ENCODE measurements at regions not wholly inside any gene's neighbourhood (a gene's known extent, or its start where the extent isn't known, plus 50 kb on each side); places are given as distances from the start of the nearest gene placed in this dataset.

DNA sequence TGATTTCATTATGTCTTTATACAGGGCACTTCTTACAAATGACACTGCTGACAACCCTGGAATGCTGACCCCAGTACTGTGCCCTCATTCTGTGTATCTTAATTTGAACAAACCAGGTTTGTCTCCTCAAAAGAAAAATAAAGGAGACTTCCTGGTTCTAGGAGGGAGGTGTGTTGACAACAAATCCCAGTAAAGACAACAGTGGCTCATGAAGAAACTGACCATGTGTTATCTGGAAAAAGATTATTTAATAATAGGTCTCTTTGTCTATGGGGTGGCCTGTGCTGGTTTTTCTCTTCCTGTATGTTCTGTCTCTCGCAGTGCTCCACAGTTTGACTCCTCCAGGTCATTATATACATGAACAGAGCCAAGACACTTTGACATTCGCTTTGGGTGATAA lies 454.6 kb downstream of the LMO4 start:
- TF ChIP-seq, protein P1, sequence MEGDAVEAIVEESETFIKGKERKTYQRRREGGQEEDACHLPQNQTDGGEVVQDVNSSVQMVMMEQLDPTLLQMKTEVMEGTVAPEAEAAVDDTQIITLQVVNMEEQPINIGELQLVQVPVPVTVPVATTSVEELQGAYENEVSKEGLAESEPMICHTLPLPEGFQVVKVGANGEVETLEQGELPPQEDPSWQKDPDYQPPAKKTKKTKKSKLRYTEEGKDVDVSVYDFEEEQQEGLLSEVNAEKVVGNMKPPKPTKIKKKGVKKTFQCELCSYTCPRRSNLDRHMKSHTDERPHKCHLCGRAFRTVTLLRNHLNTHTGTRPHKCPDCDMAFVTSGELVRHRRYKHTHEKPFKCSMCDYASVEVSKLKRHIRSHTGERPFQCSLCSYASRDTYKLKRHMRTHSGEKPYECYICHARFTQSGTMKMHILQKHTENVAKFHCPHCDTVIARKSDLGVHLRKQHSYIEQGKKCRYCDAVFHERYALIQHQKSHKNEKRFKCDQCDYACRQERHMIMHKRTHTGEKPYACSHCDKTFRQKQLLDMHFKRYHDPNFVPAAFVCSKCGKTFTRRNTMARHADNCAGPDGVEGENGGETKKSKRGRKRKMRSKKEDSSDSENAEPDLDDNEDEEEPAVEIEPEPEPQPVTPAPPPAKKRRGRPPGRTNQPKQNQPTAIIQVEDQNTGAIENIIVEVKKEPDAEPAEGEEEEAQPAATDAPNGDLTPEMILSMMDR (IDR thresholded peaks at IDR 0.05): no peak
- TF ChIP-seq POLR2AphosphoS5 (IDR thresholded peaks at IDR 0.05; ENCODE audit: low read depth, low read length): no peak

Measured in Panc1 (cell line).